NCI-H187 treated with DMSO at 0.1 percent for 48 hours (cell line): ENCODE measurements at regions not wholly inside any gene's neighbourhood (a gene's known extent, or its start where the extent isn't known, plus 50 kb on each side); places are given as distances from the start of the nearest gene placed in this dataset.

Experiments
- DNase-seq: peaks from one replicate; lab custom pipeline; 2025; lab: John Stamatoyannopoulos, UW

GRCh38 chr14:51396222-51396815, 156.3 kb downstream of the TMX1 start:
- DNase-seq: no peak

GRCh38 chr14:51398898-51399297, 158.9 kb downstream of the TMX1 start:
- no peak for DNase-seq

GRCh38 chr14:51400139-51400538, 160.1 kb downstream of the TMX1 start:
- DNase-seq: no peak

- DNase-seq: no peak
These were observed 161.2 kb downstream of the TMX1 start for GRCh38 chr14:51401272-51401671.

GRCh38 chr14:51401756-51402155, 161.7 kb downstream of the TMX1 start:
- no peak for DNase-seq

- DNase-seq: no peak
These were observed 170.8 kb downstream of the TMX1 start for GRCh38 chr14:51410897-51411296.

GRCh38 chr14:51419685-51420084, 179.6 kb downstream of the TMX1 start:
- no peak for DNase-seq

GRCh38 chr14:51422704-51423103, 182.7 kb downstream of the TMX1 start:
- no peak for DNase-seq

- no peak for DNase-seq
These were observed 184.0 kb downstream of the TMX1 start for GRCh38 chr14:51424041-51424440.

GRCh38 chr14:51424561-51425251, 184.7 kb downstream of the TMX1 start:
- DNase-seq: no peak

GRCh38 chr14:51428981-51429380, 188.9 kb downstream of the TMX1 start:
- no peak for DNase-seq

GRCh38 chr14:51430079-51430478, 190.0 kb downstream of the TMX1 start:
- no peak for DNase-seq

- DNase-seq: no peak
These were observed 190.6 kb downstream of the TMX1 start for GRCh38 chr14:51430633-51431032.

GRCh38 chr14:51431033-51431709, 191.1 kb downstream of the TMX1 start:
- DNase-seq: no peak

- no peak for DNase-seq
These were observed 191.7 kb downstream of the TMX1 start for GRCh38 chr14:51431741-51432140.

- no peak for DNase-seq
These were observed 192.4 kb downstream of the TMX1 start for GRCh38 chr14:51432302-51432948.

- no peak for DNase-seq
These were observed 196.6 kb downstream of the TMX1 start for GRCh38 chr14:51436630-51437029.

- no peak for DNase-seq
These were observed 199.8 kb downstream of the TMX1 start for GRCh38 chr14:51439896-51440295.

- no peak for DNase-seq
These were observed 201.0 kb downstream of the TMX1 start for GRCh38 chr14:51441001-51441400.

GRCh38 chr14:51442513-51443175, 202.6 kb downstream of the TMX1 start:
- DNase-seq: no peak

GRCh38 chr14:51443195-51444018, 203.4 kb downstream of the TMX1 start:
- no peak for DNase-seq
